Mesendoderm (in vitro differentiated cells): ENCODE measurements at regions not wholly inside any gene's neighbourhood (a gene's known extent, or its start where the extent isn't known, plus 50 kb on each side); places are given as distances from the start of the nearest gene placed in this dataset.

Experiments used
- DNase-seq: peaks from one replicate; pipeline ENCODE4 v3.0.0; 2013
- H2AK5ac ChIP-seq: 2 replicates; pipeline ENCODE4 v1.6.1; 2013; ENCODE audit warnings: low read length, inconsistent platforms
- H2BK120ac ChIP-seq: 2 replicates; pipeline ENCODE4 v1.6.1; 2013; ENCODE audit warnings: low read depth, mild to moderate bottlenecking, low read length, moderate library complexity, mixed read lengths
- H2BK15ac ChIP-seq: replicated peaks from 2 replicates; pipeline ENCODE4 v1.6.1; 2013; ENCODE audit warnings: low read depth, mild to moderate bottlenecking, moderate library complexity
- H2BK5ac ChIP-seq: 2 replicates; pipeline ENCODE4 v1.6.1; 2013; ENCODE audit warnings: low read length, inconsistent platforms
- H3K18ac ChIP-seq: 2 replicates; pipeline ENCODE4 v1.6.1; 2013; ENCODE audit warnings: mild to moderate bottlenecking, low read length, mixed read lengths
- H3K23ac ChIP-seq: one replicate; pipeline ENCODE4 v1.6.1; 2013; ENCODE audit warnings: low read length
- H3K27ac ChIP-seq: 2 replicates; pipeline ENCODE4 v1.5.1; 2013; ENCODE audit warnings: low read depth, mild to moderate bottlenecking, inconsistent platforms, low read length, moderate library complexity
- H3K27me3 ChIP-seq: 2 replicates; pipeline ENCODE4 v1.6.1; 2013; ENCODE audit warnings: low read length, control low read depth, mild to moderate bottlenecking, inconsistent platforms; ENCODE audit not compliant: insufficient read depth, poor library complexity
- H3K36me3 ChIP-seq: 2 replicates; pipeline ENCODE4 v1.6.1; 2013; ENCODE audit warnings: low read length, inconsistent platforms; ENCODE audit not compliant: control insufficient read depth, insufficient read depth
- H3K4ac ChIP-seq: one replicate; pipeline ENCODE4 v1.6.1; 2013; ENCODE audit warnings: low read depth, mild to moderate bottlenecking, low read length, moderate library complexity
- H3K4me1 ChIP-seq: 2 replicates; pipeline ENCODE4 v1.6.1; 2013; ENCODE audit warnings: low read depth, low read length, inconsistent platforms; ENCODE audit not compliant: control insufficient read depth
- H3K4me2 ChIP-seq: 2 replicates; pipeline ENCODE4 v1.6.1; 2013; ENCODE audit warnings: low read length
- H3K4me3 ChIP-seq: 2 replicates; pipeline ENCODE4 v1.5.1; 2013; ENCODE audit warnings: mild to moderate bottlenecking, low read length
- H3K56ac ChIP-seq: one replicate; pipeline ENCODE4 v1.6.1; 2013; ENCODE audit warnings: low read length
- H3K79me1 ChIP-seq: 2 replicates; pipeline ENCODE4 v1.6.1; 2013; ENCODE audit warnings: low read length, inconsistent platforms
- H3K79me2 ChIP-seq: 2 replicates; pipeline ENCODE4 v1.6.1; 2013; ENCODE audit warnings: mild to moderate bottlenecking, low read length; ENCODE audit not compliant: control insufficient read depth, insufficient read depth
- H3K9ac ChIP-seq: 2 replicates; pipeline ENCODE4 v1.6.1; 2013; ENCODE audit warnings: low read length, inconsistent platforms
- H4K5ac ChIP-seq: one replicate; pipeline ENCODE4 v1.6.1; 2013; ENCODE audit warnings: low read length
- H4K8ac ChIP-seq: one replicate; pipeline ENCODE4 v1.6.1; 2013; ENCODE audit warnings: low read depth, mild to moderate bottlenecking, control low read depth, low read length, moderate library complexity
- WGBS: extraction: QIAGEN DNeasy Blood & Tissue Kit; methylation state at CpG from one replicate; pipeline ENCODE4 v1.1.7; 2013; ENCODE audit warnings: low lambda C conversion rate, missing lambda C conversion rate; ENCODE audit not compliant: insufficient coverage; ENCODE audit errors: extremely low coverage; 5-methylcytosine and 5-hydroxymethylcytosine counted together

GRCh38 chr3:78434801-78435200 is 1333.0 kb downstream of the ROBO1 start:
- Histone ChIP-seq H3K4me3 (no peak overlapping the region), H3K56ac (no peak overlapping the region), H3K36me3 (no peaks in the 10 kb centered on the region), H2BK5ac (no peak overlapping the region), H3K18ac (no peak overlapping the region), H3K4ac (no peak overlapping the region), H3K27ac (no peak overlapping the region), H2AK5ac (no peak overlapping the region), H3K27me3 (no peaks in the 10 kb centered on the region), H3K23ac (no peak overlapping the region), H3K4me2 (no peak overlapping the region), H2BK120ac (no peak overlapping the region), H3K79me2 (no peaks in the 10 kb centered on the region), H3K4me1 (no peaks in the 10 kb centered on the region), H4K5ac (no peak overlapping the region), H3K9ac (no peak overlapping the region), H4K8ac (no peak overlapping the region), H2BK15ac (no peak overlapping the region), H3K79me1 (no peaks in the 10 kb centered on the region)
- WGBS, result no CpG with 5 or more reads among the region's 3 CpGs
- DNase-seq, result no peak

- Histone ChIP-seq H2BK5ac (no peak overlapping the region), H3K79me1 (no peaks in the 10 kb centered on the region), H3K56ac (no peak overlapping the region), H3K4me3 (no peak overlapping the region), H3K27me3 (no peaks in the 10 kb centered on the region), H2BK120ac (no peak overlapping the region), H3K23ac (no peak overlapping the region), H2BK15ac (no peak overlapping the region), H3K9ac (no peak overlapping the region), H3K79me2 (no peaks in the 10 kb centered on the region), H3K27ac (no peak overlapping the region), H3K4me1 (no peaks in the 10 kb centered on the region), H3K18ac (no peak overlapping the region), H4K8ac (no peak overlapping the region), H2AK5ac (no peak overlapping the region), H4K5ac (no peak overlapping the region), H3K36me3 (no peaks in the 10 kb centered on the region), H3K4me2 (no peak overlapping the region), H3K4ac (no peak overlapping the region)
- no peak for DNase-seq
- WGBS, result no CpG with 5 or more reads among the region's 1 CpG
These were observed 1312.6 kb downstream of the ROBO1 start for GRCh38 chr3:78455166-78455565.

DNA sequence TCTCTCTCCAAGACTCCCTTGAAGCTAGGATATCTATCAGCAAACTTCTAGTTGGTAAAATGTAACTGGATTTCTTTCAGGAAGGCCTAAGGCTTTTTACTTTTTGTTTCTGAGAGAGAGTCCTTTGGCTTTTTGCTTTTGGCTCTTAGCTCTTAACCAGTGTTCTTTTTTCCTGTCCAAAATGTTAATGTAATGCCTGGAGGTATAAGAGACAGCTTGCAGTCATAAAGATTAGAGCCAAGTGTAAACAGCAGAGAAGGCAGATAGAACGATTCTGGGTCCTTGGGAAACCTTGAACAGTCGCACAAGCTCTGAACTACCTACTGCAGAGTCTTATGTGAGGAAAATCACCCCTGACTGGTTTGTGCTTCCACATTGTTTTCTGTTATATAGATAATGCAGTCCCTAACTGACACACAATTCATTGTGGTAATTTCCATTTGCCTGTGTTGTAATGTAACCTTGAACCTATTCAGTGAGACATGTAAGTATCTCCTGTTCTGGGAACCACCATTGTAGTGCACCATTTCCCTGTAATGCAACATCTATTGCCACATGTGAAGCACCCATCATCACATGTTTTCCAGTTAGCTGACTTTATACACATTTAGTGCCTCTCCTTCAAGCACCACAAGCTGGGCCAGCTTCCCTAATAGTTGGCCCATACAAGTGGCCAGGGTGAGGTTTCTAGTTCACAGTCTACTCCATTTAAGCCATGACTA is 1311.9 kb downstream of the ROBO1 start:
- H3K4me2 ChIP-seq, result no peak overlapping the region
- no peak overlapping the region for H2BK120ac ChIP-seq
- no peak overlapping the region for H3K27ac ChIP-seq
- no peak overlapping the region for H3K9ac ChIP-seq
- no peak overlapping the region for H3K4ac ChIP-seq
- no peaks in the 10 kb centered on the region for H3K79me1 ChIP-seq
- H2BK5ac ChIP-seq, result no peak overlapping the region
- H3K79me2 ChIP-seq, result no peaks in the 10 kb centered on the region
- H3K36me3 ChIP-seq, result no peaks in the 10 kb centered on the region
- no peak overlapping the region for H4K5ac ChIP-seq
- H3K4me3 ChIP-seq, result no peak overlapping the region
- H2BK15ac ChIP-seq, result no peak overlapping the region
- no CpG with 5 or more reads among the region's 2 CpGs for WGBS
- no peak overlapping the region for H3K23ac ChIP-seq
- no peak overlapping the region for H4K8ac ChIP-seq
- no peak overlapping the region for H2AK5ac ChIP-seq
- no peak overlapping the region for H3K56ac ChIP-seq
- H3K27me3 ChIP-seq, result no peaks in the 10 kb centered on the region
- no peak overlapping the region for H3K18ac ChIP-seq
- H3K4me1 ChIP-seq, result no peaks in the 10 kb centered on the region
- DNase-seq, result no peak

DNA sequence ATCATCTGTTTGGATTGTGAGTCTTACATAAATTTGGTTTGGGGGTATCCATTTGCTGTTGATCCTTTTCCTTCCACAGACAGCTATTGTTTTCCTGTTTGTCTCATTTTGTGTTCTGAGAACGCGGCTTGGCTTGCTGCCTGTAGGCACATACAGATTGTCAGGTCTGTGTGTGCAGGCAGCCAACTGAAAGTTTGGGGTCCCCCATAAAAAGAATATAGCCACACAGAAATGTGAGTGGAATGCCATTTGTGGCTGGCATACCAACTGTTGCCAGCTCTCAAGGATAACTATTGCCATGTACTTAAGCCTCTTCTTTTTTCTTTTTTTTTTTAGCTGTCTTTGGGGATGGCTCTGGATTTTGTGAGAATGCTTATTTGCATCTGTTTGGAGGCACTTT is 1308.0 kb downstream of the ROBO1 start:
- no CpG with 5 or more reads among the region's 2 CpGs for WGBS
- DNase-seq, result no peak

GRCh38 chr3:78462021-78462420 is 1305.8 kb downstream of the ROBO1 start:
- Histone ChIP-seq H2AK5ac (no peak overlapping the region), H3K79me2 (no peaks in the 10 kb centered on the region), H2BK5ac (no peak overlapping the region), H3K4ac (no peak overlapping the region), H3K4me2 (no peak overlapping the region), H3K18ac (no peak overlapping the region), H3K4me3 (no peak overlapping the region), H3K27me3 (no peaks in the 10 kb centered on the region), H3K9ac (no peak overlapping the region), H3K36me3 (no peaks in the 10 kb centered on the region), H3K79me1 (no peaks in the 10 kb centered on the region), H2BK120ac (no peak overlapping the region), H4K8ac (no peak overlapping the region), H3K27ac (no peak overlapping the region), H3K56ac (no peak overlapping the region), H3K4me1 (no peaks in the 10 kb centered on the region), H3K23ac (no peak overlapping the region), H4K5ac (no peak overlapping the region), H2BK15ac (no peak overlapping the region)
- DNase-seq, result no peak
- WGBS, result no CpG with 5 or more reads among the region's 2 CpGs

More for the DNA sequence above, 1308.0 kb downstream of the ROBO1 start:
- H3K4ac ChIP-seq, result no peak overlapping the region
- H2AK5ac ChIP-seq, result no peak overlapping the region
- H3K79me2 ChIP-seq, result no peaks in the 10 kb centered on the region
- no peak overlapping the region for H4K8ac ChIP-seq
- H3K18ac ChIP-seq, result no peak overlapping the region
- no peaks in the 10 kb centered on the region for H3K27me3 ChIP-seq
- no peak overlapping the region for H4K5ac ChIP-seq
- H3K4me1 ChIP-seq, result no peaks in the 10 kb centered on the region
- no peak overlapping the region for H3K27ac ChIP-seq
- no peak overlapping the region for H2BK5ac ChIP-seq
- H3K9ac ChIP-seq, result no peak overlapping the region
- H3K56ac ChIP-seq, result no peak overlapping the region
- no peak overlapping the region for H2BK15ac ChIP-seq
- no peak overlapping the region for H3K23ac ChIP-seq
- no peak overlapping the region for H3K4me2 ChIP-seq
- no peaks in the 10 kb centered on the region for H3K36me3 ChIP-seq
- no peak overlapping the region for H2BK120ac ChIP-seq
- no peaks in the 10 kb centered on the region for H3K79me1 ChIP-seq
- no peak overlapping the region for H3K4me3 ChIP-seq

DNA sequence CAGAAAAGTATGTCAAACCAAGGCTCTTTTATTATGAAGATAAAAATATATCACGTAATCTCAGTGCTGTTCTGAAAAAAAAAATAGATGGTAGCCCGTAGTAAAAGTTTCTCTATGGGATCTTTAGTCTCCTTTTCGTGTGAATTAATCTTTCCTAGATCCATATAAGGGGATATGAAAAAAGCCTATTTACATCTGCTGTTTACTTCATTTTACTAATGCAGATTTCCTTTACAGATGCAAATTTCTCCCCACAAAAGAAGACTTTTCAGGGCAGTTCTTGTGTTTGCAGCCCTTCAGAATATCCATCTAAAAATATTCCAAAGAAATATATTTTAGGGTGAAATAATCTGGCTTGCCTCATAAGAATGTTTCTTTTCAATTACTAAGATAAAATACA is 1291.7 kb downstream of the ROBO1 start:
- H3K36me3 ChIP-seq, result no peaks in the 10 kb centered on the region
- DNase-seq, result no peak
- H3K27me3 ChIP-seq, result no peaks in the 10 kb centered on the region
- H3K79me2 ChIP-seq, result no peaks in the 10 kb centered on the region
- H3K27ac ChIP-seq, result no peak overlapping the region
- H3K56ac ChIP-seq, result no peak overlapping the region
- no peak overlapping the region for H3K4me2 ChIP-seq
- no peak overlapping the region for H4K8ac ChIP-seq
- no peaks in the 10 kb centered on the region for H3K79me1 ChIP-seq
- no peak overlapping the region for H3K9ac ChIP-seq
- no CpG with 5 or more reads among the region's 3 CpGs for WGBS
- no peak overlapping the region for H3K4me3 ChIP-seq
- H2BK120ac ChIP-seq, result no peak overlapping the region
- no peak overlapping the region for H2BK15ac ChIP-seq
- no peak overlapping the region for H2AK5ac ChIP-seq
- no peaks in the 10 kb centered on the region for H3K4me1 ChIP-seq
- no peak overlapping the region for H3K23ac ChIP-seq
- H4K5ac ChIP-seq, result no peak overlapping the region
- no peak overlapping the region for H3K4ac ChIP-seq
- H3K18ac ChIP-seq, result no peak overlapping the region
- H2BK5ac ChIP-seq, result no peak overlapping the region
